CD4-positive, alpha-beta T cell (primary cell): ENCODE measurements at regions not wholly inside any gene's neighbourhood (a gene's known extent, or its start where the extent isn't known, plus 50 kb on each side); places are given as distances from the start of the nearest gene placed in this dataset.

Source experiments
- ATAC-seq: fragments of 200-7000 bp; cut with Tn5 transposase; one replicate; pipeline ENCODE4 v1.10.0; 2022; ENCODE audit warnings: mild to moderate bottlenecking; ENCODE audit not compliant: poor library complexity
- CTCF ChIA-PET: fragments of 350-600 bp; sonication (Branson Sonifier 250); formaldehyde crosslinking; loops from one replicate; lab custom pipeline; 2021; ENCODE audit warnings: antibody characterized with exemption, inconsistent platforms; lab: Charles Lee
- POLR2A ChIA-PET: fragments of 350-600 bp; sonication (Branson Sonifier 250); formaldehyde crosslinking; loops from one replicate; lab custom pipeline; 2021; ENCODE audit warnings: antibody characterized with exemption, inconsistent platforms; lab: Charles Lee
- DNase-seq, 14 experiments: peaks; one replicate each; pipeline ENCODE4 v3.0.0-alpha.2; 2013 to 2020; ENCODE audit warnings: mixed read lengths in 2 of 14
- H3K27ac ChIP-seq, 2 donors: one replicate each; pipeline versions ENCODE4 v1.5.1 to v1.7.0; 2013; ENCODE audit warnings: low read length in 2 of 2, low read depth in 1 of 2, mild to moderate bottlenecking in 1 of 2
- H3K27me3 ChIP-seq, 2 experiments: 1 replicate in 1 of 2; 2 replicates in 1 of 2; pipeline versions ENCODE4 v1.6.1 to v1.7.0; 2013; ENCODE audit warnings: low read length in 2 of 2, control low read depth in 1 of 2, mild to moderate bottlenecking in 1 of 2, moderate library complexity in 1 of 2; ENCODE audit not compliant: insufficient read depth in 2 of 2, control insufficient read depth in 1 of 2
- H3K36me3 ChIP-seq: one replicate; pipeline ENCODE4 v1.6.1; 2013; ENCODE audit warnings: low read length, control low read depth; ENCODE audit not compliant: insufficient read depth
- H3K4me1 ChIP-seq: one replicate; pipeline ENCODE4 v1.6.1; 2013; ENCODE audit warnings: low read length, control low read depth; ENCODE audit not compliant: insufficient read depth
- H3K4me3 ChIP-seq: one replicate; pipeline ENCODE4 v1.5.1; 2013; ENCODE audit warnings: mild to moderate bottlenecking, low read length, moderate library complexity
- H3K9me3 ChIP-seq, 2 experiments: 1 replicate in 1 of 2; 2 replicates in 1 of 2; pipeline versions ENCODE4 v1.6.1 to v1.7.0; 2013; ENCODE audit warnings: low read length in 2 of 2, mild to moderate bottlenecking in 2 of 2, control low read depth in 1 of 2, moderate library complexity in 1 of 2; ENCODE audit not compliant: control insufficient read depth in 1 of 2, insufficient read depth in 1 of 2
- H3K27ac Mint-ChIP-seq: one replicate; pipeline ENCODE4 v1.8.0; 2020; ENCODE audit warnings: mixed read lengths
- H3K27me3 Mint-ChIP-seq: one replicate; pipeline ENCODE4 v1.8.0; 2021; ENCODE audit warnings: mixed read lengths
- H3K36me3 Mint-ChIP-seq: one replicate; pipeline ENCODE4 v1.8.0; 2021; ENCODE audit warnings: low read depth, mixed read lengths
- H3K4me1 Mint-ChIP-seq: one replicate; pipeline ENCODE4 v1.8.0; 2021; ENCODE audit warnings: low read depth, mixed read lengths
- H3K4me3 Mint-ChIP-seq: one replicate; pipeline ENCODE4 v1.8.0; 2020; ENCODE audit warnings: mild to moderate bottlenecking, mixed read lengths
- H3K9me3 Mint-ChIP-seq: one replicate; pipeline ENCODE4 v1.8.0; 2020; ENCODE audit warnings: mixed read lengths
- CTCF ChIP-seq: fragments of 200-600 bp; IDR thresholded peaks from one replicate; pipeline ENCODE4 v1.8.0; 2022; ENCODE audit warnings: antibody characterized with exemption, mild to moderate bottlenecking
- intact Hi-C, 2 experiments: fragments of 100-400 bp; cut with DNase I in 1 of 2; cut with micrococcal nuclease in 1 of 2; formaldehyde crosslinking; loops; one replicate each; pipeline versions ENCODE4 v1.15.1 to v1.9.0; 2023 to 2025; cut with DNase I, micrococcal nuclease

- Histone ChIP-seq H3K27me3 (no peaks in the 10 kb centered on the region), H3K9me3 (no peaks in the 10 kb centered on the region), H3K27ac (no peak overlapping the region), H3K4me3 (no peak overlapping the region), H3K36me3 (no peaks in the 10 kb centered on the region), H3K4me1 (no peaks in the 10 kb centered on the region)
- H3K9me3 Mint-ChIP-seq, result no peaks in the 10 kb centered on the region
- POLR2A ChIA-PET, result no interaction called here
- TF ChIP-seq CTCF, result no peak
- CTCF ChIA-PET, result no interaction called here
- ATAC-seq, result no peak
- peaks cover 26% of the 10 kb centered on the region for H3K27me3 Mint-ChIP-seq
- intact Hi-C loops, result no loop called here
- no peaks in the 10 kb centered on the region for H3K4me1 Mint-ChIP-seq
- H3K36me3 Mint-ChIP-seq, result no peaks in the 10 kb centered on the region
- DNase-seq, result no peak
- no peak overlapping the region for H3K27ac Mint-ChIP-seq
- no peak overlapping the region for H3K4me3 Mint-ChIP-seq
Observed at GRCh38 chr2:176758426-176758825, 454.2 kb upstream of the HNRNPA3 start.

GRCh38 chr2:176760439-176760838 is 452.2 kb upstream of the HNRNPA3 start:
- Histone ChIP-seq H3K36me3 (no peaks in the 10 kb centered on the region), H3K27me3 (no peaks in the 10 kb centered on the region), H3K4me3 (no peak overlapping the region), H3K27ac (no peak overlapping the region), H3K9me3 (no peaks in the 10 kb centered on the region), H3K4me1 (no peaks in the 10 kb centered on the region)
- POLR2A ChIA-PET, result no interaction called here
- DNase-seq (no peak), ATAC-seq (no peak)
- CTCF ChIA-PET, result no interaction called here
- H3K9me3 Mint-ChIP-seq, result no peaks in the 10 kb centered on the region
- TF ChIP-seq CTCF, result no peak
- H3K36me3 Mint-ChIP-seq, result no peaks in the 10 kb centered on the region
- H3K27me3 Mint-ChIP-seq, result peaks cover 36% of the 10 kb centered on the region
- intact Hi-C loops, result no loop called here
- H3K27ac Mint-ChIP-seq, result no peak overlapping the region
- H3K4me1 Mint-ChIP-seq, result no peaks in the 10 kb centered on the region
- no peak overlapping the region for H3K4me3 Mint-ChIP-seq

- no peak for DNase-seq
- H3K36me3 Mint-ChIP-seq, result no peaks in the 10 kb centered on the region
- no peaks in the 10 kb centered on the region for H3K4me1 ChIP-seq
- no peaks in the 10 kb centered on the region for H3K9me3 ChIP-seq
- no peak for TF ChIP-seq CTCF
- H3K27me3 Mint-ChIP-seq, result peaks cover 47% of the 10 kb centered on the region
- intact Hi-C loops, result no loop called here
- POLR2A ChIA-PET, result no interaction called here
- no peaks in the 10 kb centered on the region for H3K36me3 ChIP-seq
- H3K27me3 ChIP-seq, result no peaks in the 10 kb centered on the region
- no peak overlapping the region for H3K4me3 Mint-ChIP-seq
- no peak overlapping the region for H3K4me3 ChIP-seq
- H3K27ac ChIP-seq, result no peak overlapping the region
- H3K9me3 Mint-ChIP-seq, result no peaks in the 10 kb centered on the region
- H3K4me1 Mint-ChIP-seq, result no peaks in the 10 kb centered on the region
- ATAC-seq, result no peak
- no peak overlapping the region for H3K27ac Mint-ChIP-seq
- CTCF ChIA-PET, result no interaction called here
Observed at GRCh38 chr2:176763130-176763529, 449.5 kb upstream of the HNRNPA3 start.
